ACC112 (cell line): ENCODE measurements at regions not wholly inside any gene's neighbourhood (a gene's known extent, or its start where the extent isn't known, plus 50 kb on each side); places are given as distances from the start of the nearest gene placed in this dataset.
A peak's percentile ranks its signal among the peaks of the same experiment; 100 is the strongest.
"Not testable (repeated sequence)": the region's sequence is repeated elsewhere in the genome, so short reads cannot be mapped to it uniquely, and the experiment has no call there.

ENCODE experiments used
- H2AFZ ChIP-seq: fragments of 200-600 bp; sonication (generic); one replicate; pipeline ENCODE4 v1.6.0; 2017; ENCODE audit warnings: antibody characterized with exemption, low read length; ENCODE audit not compliant: unreplicated experiment
- H3K27ac ChIP-seq: fragments of 200-600 bp; sonication (generic); 2 replicates; pipeline ENCODE4 v1.5.1; 2014; ENCODE audit warnings: low read depth, mild to moderate bottlenecking, antibody characterized with exemption, low read length, moderate library complexity
- H3K27me3 ChIP-seq: fragments of 200-600 bp; sonication (generic); 2 replicates; pipeline ENCODE4 v1.6.1; 2014; ENCODE audit warnings: mild to moderate bottlenecking, antibody characterized with exemption, low read length, moderate library complexity, mixed read lengths; ENCODE audit not compliant: insufficient read depth
- H3K36me3 ChIP-seq: fragments of 200-600 bp; sonication (generic); 2 replicates; pipeline ENCODE4 v1.6.1; 2016; ENCODE audit warnings: mild to moderate bottlenecking, antibody characterized with exemption, low read length, moderate library complexity, mixed read lengths; ENCODE audit not compliant: insufficient read depth
- H3K4me1 ChIP-seq: fragments of 200-600 bp; sonication (generic); one replicate; pipeline ENCODE4 v1.6.1; 2016; ENCODE audit warnings: low read length, mixed read lengths; ENCODE audit not compliant: insufficient read depth, unreplicated experiment, control insufficient read depth
- H3K4me3 ChIP-seq: fragments of 200-600 bp; sonication (generic); 2 replicates; pipeline ENCODE4 v1.5.1; 2014; ENCODE audit warnings: mild to moderate bottlenecking, low read depth, low read length
- H3K79me2 ChIP-seq: fragments of 200-600 bp; sonication (generic); one replicate; pipeline ENCODE4 v1.6.0; 2016; ENCODE audit warnings: low read length; ENCODE audit not compliant: control insufficient read depth, unreplicated experiment, insufficient read depth

- not testable (repeated sequence) for H3K36me3 ChIP-seq, H2AFZ ChIP-seq, H3K27me3 ChIP-seq, H3K4me1 ChIP-seq, H3K27ac ChIP-seq, H3K4me3 ChIP-seq, H3K79me2 ChIP-seq
Measured at GRCh38 chr1:120357046-120357445, 57.8 kb upstream of the NBPF8 start.

GRCh38 chr1:120356170-120356569 lies 58.7 kb upstream of the NBPF8 start:
- H2AFZ ChIP-seq, H3K36me3 ChIP-seq, H3K79me2 ChIP-seq: not testable (repeated sequence)

GRCh38 chr1:120354618-120355184 lies 60.1 kb upstream of the NBPF8 start:
- H3K27ac ChIP-seq = peak overlapping the region; percentile 39; the same call in 1 of the 2 replicates
- H3K79me2 ChIP-seq, H3K27me3 ChIP-seq, H2AFZ ChIP-seq, H3K36me3 ChIP-seq, H3K4me1 ChIP-seq: not testable (repeated sequence)
- H3K4me3 ChIP-seq = peak overlapping the region; percentile 61; the same call in 1 of the 2 replicates

More at GRCh38 chr1:120356170-120356569, 58.7 kb upstream of the NBPF8 start:
- H3K27me3 ChIP-seq, H3K4me3 ChIP-seq, H3K27ac ChIP-seq, H3K4me1 ChIP-seq: not testable (repeated sequence)

- not testable (repeated sequence) for H3K27ac ChIP-seq, H2AFZ ChIP-seq, H3K4me3 ChIP-seq
Measured at GRCh38 chr1:120342231-120343073, 72.4 kb upstream of the NBPF8 start.

GRCh38 chr1:120341756-120342155 lies 73.1 kb upstream of the NBPF8 start:
- Histone ChIP-seq H3K4me3 (peak overlapping the region; percentile 75), H2AFZ (peak overlapping the region; percentile 25), H3K27ac (peak overlapping the region; percentile 37)
- not testable (repeated sequence) for H3K27me3 ChIP-seq, H3K36me3 ChIP-seq, H3K4me1 ChIP-seq, H3K79me2 ChIP-seq

More at GRCh38 chr1:120342231-120343073, 72.4 kb upstream of the NBPF8 start:
- H3K27me3 ChIP-seq, H3K79me2 ChIP-seq, H3K4me1 ChIP-seq, H3K36me3 ChIP-seq: not testable (repeated sequence)

GRCh38 chr1:120340838-120341751 lies 73.7 kb upstream of the NBPF8 start:
- H3K4me3 ChIP-seq = peak overlapping the region; percentile 75
- not testable (repeated sequence) for H3K27ac ChIP-seq, H3K4me1 ChIP-seq, H3K79me2 ChIP-seq, H3K36me3 ChIP-seq, H2AFZ ChIP-seq, H3K27me3 ChIP-seq

- H3K79me2 ChIP-seq, H3K4me3 ChIP-seq, H3K27ac ChIP-seq: not testable (repeated sequence)
Measured at GRCh38 chr1:120315738-120316137, 99.1 kb upstream of the NBPF8 start.

GRCh38 chr1:120311930-120312329 lies 102.9 kb upstream of the NBPF8 start:
- H3K27me3 ChIP-seq, H3K27ac ChIP-seq, H3K36me3 ChIP-seq, H2AFZ ChIP-seq, H3K4me3 ChIP-seq, H3K79me2 ChIP-seq, H3K4me1 ChIP-seq: not testable (repeated sequence)

More at GRCh38 chr1:120315738-120316137, 99.1 kb upstream of the NBPF8 start:
- H3K36me3 ChIP-seq, H2AFZ ChIP-seq, H3K27me3 ChIP-seq, H3K4me1 ChIP-seq: not testable (repeated sequence)

- H2AFZ ChIP-seq, H3K4me3 ChIP-seq, H3K27me3 ChIP-seq, H3K79me2 ChIP-seq, H3K27ac ChIP-seq, H3K36me3 ChIP-seq, H3K4me1 ChIP-seq: not testable (repeated sequence)
Measured at GRCh38 chr1:120308940-120309578, 105.8 kb upstream of the NBPF8 start.

GRCh38 chr1:120305046-120305445 lies 109.8 kb upstream of the NBPF8 start:
- H3K27ac ChIP-seq, H3K36me3 ChIP-seq, H3K4me1 ChIP-seq, H3K79me2 ChIP-seq, H3K4me3 ChIP-seq, H3K27me3 ChIP-seq, H2AFZ ChIP-seq: not testable (repeated sequence)
